ENCODE measurements at regions not wholly inside any gene's neighbourhood (a gene's known extent, or its start where the extent isn't known, plus 50 kb on each side); places are given as distances from the start of the nearest gene placed in this dataset.
"Not testable (repeated sequence)": the region's sequence is repeated elsewhere in the genome, so short reads cannot be mapped to it uniquely, and the experiment has no call there.

DNA sequence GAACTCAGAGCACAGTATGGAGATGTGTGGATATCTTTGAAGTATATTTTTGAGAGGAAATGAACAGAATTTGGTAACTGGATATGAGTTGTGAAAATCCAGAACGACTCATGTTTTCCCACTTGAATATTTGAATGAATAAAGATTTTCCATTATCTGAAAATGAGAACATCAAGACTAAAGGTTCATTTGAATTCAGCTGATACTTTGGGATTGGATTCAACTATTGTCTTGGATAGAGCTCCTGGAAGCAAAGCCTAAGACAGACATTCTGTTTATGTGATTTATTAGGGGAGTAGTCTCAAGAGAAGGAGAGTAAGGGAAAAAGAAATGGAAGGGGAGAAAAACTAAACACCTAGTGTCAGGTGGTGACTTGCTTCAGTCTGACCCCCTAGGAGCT is 256.0 kb upstream of the LYPLAL1 start:
- peaks cover 3% of the 10 kb centered on the region for H3K9me3 Mint-ChIP-seq
- DNase-seq = no peak
- H3K27me3 Mint-ChIP-seq = no peaks in the 10 kb centered on the region
- H3K27ac Mint-ChIP-seq = no peak overlapping the region
- ChIA-PET POLR2A (no interaction called here), CTCF (no interaction called here)
- no peak overlapping the region for H3K4me3 Mint-ChIP-seq
- H3K36me3 Mint-ChIP-seq (ENCODE audit: low read depth) = no peaks in the 10 kb centered on the region
- H3K4me1 Mint-ChIP-seq = no peaks in the 10 kb centered on the region

- no peak overlapping the region for H3K27ac Mint-ChIP-seq
- no peak overlapping the region for H3K4me3 Mint-ChIP-seq
- no peaks in the 10 kb centered on the region for H3K36me3 Mint-ChIP-seq (ENCODE audit: low read depth)
- CTCF ChIA-PET = no interaction called here
- H3K27me3 Mint-ChIP-seq = no peaks in the 10 kb centered on the region
- POLR2A ChIA-PET = no interaction called here
- H3K9me3 Mint-ChIP-seq = no peaks in the 10 kb centered on the region
- no peaks in the 10 kb centered on the region for H3K4me1 Mint-ChIP-seq
- DNase-seq = no peak
Observed at GRCh38 chr1:218925777-218926176, 247.9 kb upstream of the LYPLAL1 start.

DNA sequence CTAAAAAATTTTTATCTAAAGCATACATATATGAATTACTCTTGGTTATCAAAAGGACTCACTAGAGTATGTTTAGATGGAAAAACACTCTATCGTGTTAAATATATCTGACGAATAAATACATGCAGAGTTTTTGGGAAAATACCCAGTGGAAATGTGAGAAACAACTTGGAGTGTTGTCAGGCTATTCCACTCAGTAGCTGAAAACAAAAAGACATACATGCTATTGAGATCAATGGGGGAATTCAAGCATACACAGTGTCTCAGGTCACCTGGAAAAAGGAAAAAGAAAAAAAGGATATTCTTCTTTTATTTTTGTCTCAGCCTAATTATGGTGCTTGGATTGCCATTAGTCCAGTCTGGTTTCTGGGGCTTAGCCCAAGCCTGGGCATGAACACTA is 247.0 kb upstream of the LYPLAL1 start:
- H3K27me3 Mint-ChIP-seq = no peaks in the 10 kb centered on the region
- H3K36me3 Mint-ChIP-seq (ENCODE audit: low read depth) = no peaks in the 10 kb centered on the region
- no peak overlapping the region for H3K27ac Mint-ChIP-seq
- ChIA-PET POLR2A (no interaction called here), CTCF (no interaction called here)
- DNase-seq = no peak
- no peak overlapping the region for H3K4me3 Mint-ChIP-seq
- H3K9me3 Mint-ChIP-seq = no peaks in the 10 kb centered on the region
- no peaks in the 10 kb centered on the region for H3K4me1 Mint-ChIP-seq

- POLR2A ChIA-PET = no interaction called here
- Mint-ChIP-seq H3K9me3 (no peaks in the 10 kb centered on the region), H3K27ac (no peak overlapping the region)
Observed at GRCh38 chr1:218930000-218930399, 243.7 kb upstream of the LYPLAL1 start.

GRCh38 chr1:218930472-218931241 is 243.0 kb upstream of the LYPLAL1 start:
- no peak for DNase-seq
- no peaks in the 10 kb centered on the region for H3K4me1 Mint-ChIP-seq
- H3K9me3 Mint-ChIP-seq = no peaks in the 10 kb centered on the region
- ChIA-PET POLR2A (no interaction called here), CTCF (no interaction called here)
- H3K27ac Mint-ChIP-seq = no peak overlapping the region
- no peak overlapping the region for H3K4me3 Mint-ChIP-seq
- no peaks in the 10 kb centered on the region for H3K36me3 Mint-ChIP-seq (ENCODE audit: low read depth)
- H3K27me3 Mint-ChIP-seq = no peaks in the 10 kb centered on the region

More at GRCh38 chr1:218930000-218930399, 243.7 kb upstream of the LYPLAL1 start:
- Mint-ChIP-seq H3K4me3 (no peak overlapping the region), H3K27me3 (no peaks in the 10 kb centered on the region), H3K36me3 (ENCODE audit: low read depth) (no peaks in the 10 kb centered on the region), H3K4me1 (no peaks in the 10 kb centered on the region)
- CTCF ChIA-PET = no interaction called here
- DNase-seq = no peak

DNA sequence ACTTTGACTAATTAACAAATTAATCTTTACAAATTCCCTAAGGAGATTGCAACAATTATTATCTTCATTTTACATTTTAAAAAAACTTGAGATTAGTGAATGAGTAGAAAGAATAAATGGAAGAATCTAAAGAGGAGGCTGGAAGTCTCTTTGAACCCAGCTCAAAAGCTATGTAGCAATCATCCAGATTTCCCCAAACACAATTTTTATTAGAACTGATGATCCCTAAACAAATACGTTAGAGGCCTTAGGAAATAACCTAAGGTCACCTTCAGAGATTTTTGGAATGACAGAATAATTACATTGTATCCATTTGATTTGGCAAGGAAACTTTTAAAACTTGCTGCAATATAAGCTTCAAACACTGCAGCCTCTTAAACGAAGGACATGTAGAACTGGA is 242.4 kb upstream of the LYPLAL1 start:
- Mint-ChIP-seq H3K27ac (no peak overlapping the region), H3K9me3 (no peaks in the 10 kb centered on the region)
- CTCF ChIA-PET = no interaction called here

GRCh38 chr1:218933513-218933912 is 240.2 kb upstream of the LYPLAL1 start:
- Mint-ChIP-seq H3K27ac (no peak overlapping the region), H3K4me3 (no peak overlapping the region), H3K4me1 (no peaks in the 10 kb centered on the region), H3K27me3 (no peaks in the 10 kb centered on the region), H3K9me3 (peaks cover 2% of the 10 kb centered on the region), H3K36me3 (ENCODE audit: low read depth) (no peaks in the 10 kb centered on the region)
- POLR2A ChIA-PET = no interaction called here
- CTCF ChIA-PET = no interaction called here
- DNase-seq = no peak

More for the DNA sequence above, 242.4 kb upstream of the LYPLAL1 start:
- Mint-ChIP-seq H3K27me3 (no peaks in the 10 kb centered on the region), H3K36me3 (ENCODE audit: low read depth) (no peaks in the 10 kb centered on the region), H3K4me1 (no peaks in the 10 kb centered on the region), H3K4me3 (no peak overlapping the region)
- DNase-seq = no peak
- POLR2A ChIA-PET = no interaction called here

DNA sequence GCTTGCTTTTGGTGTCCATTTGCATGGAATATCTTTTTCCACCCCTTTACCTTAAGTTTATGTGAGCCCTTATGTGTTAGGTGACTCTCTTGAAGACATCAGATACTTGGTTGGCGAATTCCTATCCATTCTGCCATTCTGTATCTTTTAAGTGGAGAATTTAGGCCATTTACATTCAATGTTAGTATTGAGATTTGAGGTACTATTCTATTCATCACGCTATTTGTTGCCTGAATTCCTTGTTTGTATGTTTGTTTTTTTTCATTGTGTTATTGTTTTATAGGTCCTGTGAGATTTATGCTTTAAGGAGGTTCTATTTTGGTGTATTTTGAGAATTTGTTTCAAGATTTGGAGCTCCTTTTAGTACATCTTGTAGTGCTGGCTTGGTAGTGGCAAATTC is 238.3 kb upstream of the LYPLAL1 start:
- H3K4me1 Mint-ChIP-seq; H3K9me3 Mint-ChIP-seq; DNase-seq; H3K4me3 Mint-ChIP-seq; H3K27ac Mint-ChIP-seq; H3K27me3 Mint-ChIP-seq; POLR2A ChIA-PET; CTCF ChIA-PET; H3K36me3 Mint-ChIP-seq (ENCODE audit: low read depth): not testable (repeated sequence)

GRCh38 chr1:218938259-218938658 is 235.4 kb upstream of the LYPLAL1 start:
- CTCF ChIA-PET = no interaction called here
- no peak for DNase-seq
- Mint-ChIP-seq H3K9me3 (peaks cover 8% of the 10 kb centered on the region), H3K27ac (no peak overlapping the region), H3K36me3 (ENCODE audit: low read depth) (no peaks in the 10 kb centered on the region), H3K27me3 (no peaks in the 10 kb centered on the region), H3K4me3 (no peak overlapping the region), H3K4me1 (no peaks in the 10 kb centered on the region)
- POLR2A ChIA-PET = interaction anchor here (0.7 kb wide), 1 partner anchor 1678 kb away, joined by 3 read pairs; no protein-coding TSS in a partner anchor

DNA sequence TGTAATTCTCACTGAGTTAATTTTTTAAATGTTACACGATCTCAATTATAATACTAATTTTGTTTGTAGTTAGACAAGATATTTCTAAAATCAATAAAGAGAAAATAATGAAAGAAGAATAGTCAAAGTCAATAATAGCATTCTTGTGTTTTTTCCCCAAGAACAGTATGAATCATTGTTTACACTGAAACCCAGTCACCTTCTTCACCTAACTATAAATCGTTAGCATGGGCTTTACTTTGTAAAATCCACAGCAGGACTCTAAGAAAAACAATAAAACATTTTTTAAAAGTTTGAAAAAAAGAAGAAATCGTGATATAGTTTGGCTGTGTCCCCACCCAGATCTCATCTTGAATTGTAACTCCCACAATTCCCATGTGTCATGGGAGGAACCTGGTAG is 234.6 kb upstream of the LYPLAL1 start:
- POLR2A ChIA-PET = no interaction called here

DNA sequence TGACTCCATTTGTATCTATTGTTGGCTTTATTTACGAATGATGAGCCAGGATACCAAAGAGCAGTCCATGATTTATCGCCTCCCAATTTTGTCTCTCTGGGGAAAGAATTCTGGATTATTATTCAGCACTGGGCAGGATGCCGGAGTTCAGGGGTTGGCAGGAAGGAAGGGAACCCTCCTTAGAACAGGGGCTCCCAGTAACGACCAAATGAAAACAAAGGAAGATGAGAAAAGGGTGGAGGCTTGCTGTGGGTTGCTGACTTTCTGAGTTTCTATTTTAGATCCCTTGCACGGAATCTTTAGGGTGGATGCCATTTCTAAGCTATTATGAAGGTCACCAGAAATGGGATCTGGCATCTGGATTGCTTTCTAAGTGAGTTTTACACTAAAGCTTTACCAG is 231.2 kb upstream of the LYPLAL1 start:
- no peak for DNase-seq
- no peak overlapping the region for H3K4me3 Mint-ChIP-seq
- no peaks in the 10 kb centered on the region for H3K36me3 Mint-ChIP-seq (ENCODE audit: low read depth)
- POLR2A ChIA-PET = no interaction called here
- H3K9me3 Mint-ChIP-seq = peaks cover 8% of the 10 kb centered on the region
- CTCF ChIA-PET = no interaction called here
- H3K27ac Mint-ChIP-seq = no peak overlapping the region
- H3K27me3 Mint-ChIP-seq = no peaks in the 10 kb centered on the region
- no peaks in the 10 kb centered on the region for H3K4me1 Mint-ChIP-seq

More for the DNA sequence above, 234.6 kb upstream of the LYPLAL1 start:
- H3K27ac Mint-ChIP-seq = no peak overlapping the region
- peaks cover 8% of the 10 kb centered on the region for H3K9me3 Mint-ChIP-seq
- no peaks in the 10 kb centered on the region for H3K36me3 Mint-ChIP-seq (ENCODE audit: low read depth)
- no peak overlapping the region for H3K4me3 Mint-ChIP-seq
- no peaks in the 10 kb centered on the region for H3K27me3 Mint-ChIP-seq
- no peak for DNase-seq
- CTCF ChIA-PET = no interaction called here
- H3K4me1 Mint-ChIP-seq = no peaks in the 10 kb centered on the region

DNA sequence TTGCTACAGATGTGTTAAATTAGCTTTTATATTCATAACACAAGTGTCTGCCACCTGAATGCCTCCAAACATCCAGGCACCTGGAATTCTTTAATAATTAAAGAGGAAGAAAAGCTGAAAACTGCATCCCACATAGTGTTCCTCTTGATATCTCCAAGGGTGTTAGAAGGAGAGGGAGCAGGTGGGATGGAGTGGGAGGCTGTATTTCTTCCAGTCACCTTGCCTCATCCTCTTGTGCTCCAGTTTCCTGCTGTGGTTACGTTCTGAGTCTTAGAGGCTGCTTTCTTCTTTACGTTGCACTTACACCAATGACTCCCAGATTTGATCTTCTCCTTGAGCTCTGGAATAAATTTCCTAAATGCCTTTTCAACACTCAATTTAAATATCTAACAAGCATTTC is 230.3 kb upstream of the LYPLAL1 start:
- CTCF ChIA-PET = no interaction called here
- Mint-ChIP-seq H3K4me1 (no peaks in the 10 kb centered on the region), H3K36me3 (ENCODE audit: low read depth) (no peaks in the 10 kb centered on the region), H3K27ac (no peak overlapping the region), H3K9me3 (peaks cover 6% of the 10 kb centered on the region), H3K27me3 (no peaks in the 10 kb centered on the region), H3K4me3 (no peak overlapping the region)
- POLR2A ChIA-PET = no interaction called here
- no peak for DNase-seq

GRCh38 chr1:218945050-218945449 is 228.6 kb upstream of the LYPLAL1 start:
- Mint-ChIP-seq H3K9me3 (no peaks in the 10 kb centered on the region), H3K4me1 (no peaks in the 10 kb centered on the region), H3K36me3 (ENCODE audit: low read depth) (no peaks in the 10 kb centered on the region), H3K4me3 (no peak overlapping the region), H3K27me3 (no peaks in the 10 kb centered on the region), H3K27ac (no peak overlapping the region)
- CTCF ChIA-PET = no interaction called here
- POLR2A ChIA-PET = no interaction called here
- no peak for DNase-seq

DNA sequence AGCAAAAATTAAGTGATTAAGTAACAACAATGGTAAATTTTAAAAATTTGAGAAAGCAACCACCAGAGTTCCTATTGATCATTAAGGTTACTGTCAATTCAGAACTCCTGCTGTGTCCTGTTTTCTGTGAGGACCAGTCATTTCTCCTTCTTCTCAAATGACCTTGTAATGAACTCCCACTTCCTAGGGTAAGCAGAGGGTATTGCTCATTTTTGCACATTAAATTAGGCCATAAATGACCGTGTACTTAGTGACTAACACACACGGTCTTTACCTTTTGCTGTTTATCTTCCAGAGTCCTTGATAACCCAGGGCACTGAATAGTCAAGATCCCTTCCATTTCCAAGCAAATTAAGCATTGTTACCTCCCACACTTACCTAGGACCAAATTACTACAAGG is 227.5 kb upstream of the LYPLAL1 start:
- no peaks in the 10 kb centered on the region for H3K27me3 Mint-ChIP-seq
- H3K4me1 Mint-ChIP-seq = no peaks in the 10 kb centered on the region
- CTCF ChIA-PET = no interaction called here

More for the DNA sequence above, 227.5 kb upstream of the LYPLAL1 start:
- Mint-ChIP-seq H3K4me3 (no peak overlapping the region), H3K27ac (no peak overlapping the region), H3K36me3 (ENCODE audit: low read depth) (no peaks in the 10 kb centered on the region), H3K9me3 (no peaks in the 10 kb centered on the region)
- POLR2A ChIA-PET = no interaction called here
- DNase-seq = no peak

All from activated CD4-positive, alpha-beta memory T cell treated with anti-CD3 and anti-CD28 coated beads, Interleukin-2, amount 10 ng/mL, durations not matched to agents 7 days and 5 days (primary cell).